Thyroid gland (tissue), 4 donors: ENCODE measurements at regions not wholly inside any gene's neighbourhood (a gene's known extent, or its start where the extent isn't known, plus 50 kb on each side); places are given as distances from the start of the nearest gene placed in this dataset.

Experiments used
- CTCF ChIP-seq, 6 experiments: fragments of 200-600 bp in 3 of 6; fragments of 450-650 bp in 3 of 6; sonication (generic) in 3 of 6; IDR thresholded peaks; one replicate each; pipeline ENCODE4 v1.5.1; 2016 to 2019; ENCODE audit warnings: antibody characterized with exemption in 6 of 6, mild to moderate bottlenecking in 2 of 6, inconsistent platforms in 1 of 6, moderate library complexity in 1 of 6
- POLR2A ChIP-seq, 2 donors: fragments of 450-650 bp; IDR thresholded peaks; one replicate each; pipeline ENCODE4 v1.6.1; 2017; ENCODE audit warnings: antibody characterized with exemption in 2 of 2, mild to moderate bottlenecking in 2 of 2, moderate library complexity in 1 of 2

GRCh38 chr7:32336726-32337125, 153.5 kb downstream of the LSM5 start:
- TF ChIP-seq CTCF (IDR thresholded peaks at IDR 0.05) (no peak), POLR2A (IDR thresholded peaks at IDR 0.05) (no peak)
